GM12873 (cell line): ENCODE measurements at regions not wholly inside any gene's neighbourhood (a gene's known extent, or its start where the extent isn't known, plus 50 kb on each side); places are given as distances from the start of the nearest gene placed in this dataset.

Experiments
- CTCF ChIP-seq: IDR thresholded peaks from 2 replicates; pipeline ENCODE4 v1.5.1; 2012; ENCODE audit warnings: low read depth, mild to moderate bottlenecking, moderate library complexity, low read length, control low read depth; ENCODE audit not compliant: insufficient read depth; ENCODE audit errors: missing control alignments

- no peak for TF ChIP-seq CTCF
Observed at GRCh38 chr6:125491860-125492618, 190.3 kb upstream of the HDDC2 start.

GRCh38 chr6:125498606-125499005 lies 196.8 kb upstream of the HDDC2 start:
- no peak for TF ChIP-seq CTCF

DNA sequence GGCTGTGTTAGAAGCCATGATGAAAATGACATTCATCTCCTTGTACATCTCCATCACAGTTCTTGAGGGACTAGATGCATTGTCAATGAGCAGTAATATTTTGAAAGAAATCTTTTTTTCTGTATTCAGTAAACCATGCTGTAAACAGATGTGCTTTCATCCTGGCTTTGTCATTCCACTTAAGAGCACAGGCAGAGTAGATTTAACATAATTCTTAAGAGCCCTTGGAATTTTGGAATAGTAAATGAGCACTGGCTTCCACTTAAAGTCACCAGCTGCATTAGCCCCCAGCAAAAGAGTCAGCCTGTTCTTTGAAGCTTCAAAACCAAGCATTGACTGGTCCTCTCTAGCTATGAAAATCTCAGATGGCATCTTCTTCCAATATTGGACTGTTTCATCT lies 197.8 kb upstream of the HDDC2 start:
- no peak for TF ChIP-seq CTCF

GRCh38 chr6:125503181-125503580 lies 201.4 kb upstream of the HDDC2 start:
- no peak for TF ChIP-seq CTCF

DNA sequence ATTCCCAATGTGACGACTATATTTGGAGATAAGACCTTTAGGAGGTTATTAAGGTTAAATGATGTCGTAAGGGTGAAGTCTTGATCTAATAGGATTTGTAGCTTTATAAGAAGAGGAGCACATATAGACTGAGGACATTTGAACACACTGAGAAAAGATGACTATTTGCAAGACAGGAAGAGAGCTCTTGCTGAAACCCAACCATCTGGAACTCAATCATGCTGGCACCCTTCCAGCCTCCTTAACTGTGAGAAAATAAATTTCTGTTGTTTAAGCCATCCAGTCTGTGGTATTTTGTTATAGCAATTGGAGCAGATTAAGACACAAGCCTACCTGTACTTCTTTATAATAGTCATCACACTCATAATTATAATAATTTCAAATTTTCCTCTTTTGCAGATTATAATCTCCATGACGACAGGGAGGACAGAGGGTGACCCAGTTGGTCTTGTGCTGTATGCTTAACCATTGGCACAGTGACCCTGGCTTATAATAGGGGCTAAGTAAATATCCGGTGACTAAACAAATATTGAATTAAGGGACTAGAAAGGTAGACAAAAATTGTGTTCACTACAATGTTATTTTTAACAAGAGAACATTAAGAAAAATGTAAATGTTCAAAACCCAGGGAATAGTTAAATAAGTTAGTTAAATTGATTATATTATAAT lies 206.4 kb upstream of the HDDC2 start:
- no peak for TF ChIP-seq CTCF

DNA sequence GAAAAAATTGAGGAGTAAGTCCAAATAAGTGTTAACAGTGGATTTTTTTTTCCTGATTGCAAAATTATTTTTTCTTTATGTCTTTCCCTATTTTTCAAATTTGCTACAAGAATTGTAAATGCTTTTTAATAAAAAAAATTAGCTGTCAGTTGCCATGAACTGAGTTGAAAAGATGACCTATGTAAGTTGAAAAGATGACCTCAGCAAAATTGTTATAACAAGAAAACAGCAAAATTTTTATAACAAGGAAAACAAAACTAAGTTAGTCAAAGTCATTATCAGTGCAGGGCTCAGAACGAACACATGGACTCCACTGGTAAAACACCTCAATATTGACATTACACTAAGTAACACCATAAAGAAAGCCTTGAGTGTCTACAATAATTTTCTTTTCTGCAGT lies 207.0 kb upstream of the HDDC2 start:
- TF ChIP-seq CTCF, result no peak

DNA sequence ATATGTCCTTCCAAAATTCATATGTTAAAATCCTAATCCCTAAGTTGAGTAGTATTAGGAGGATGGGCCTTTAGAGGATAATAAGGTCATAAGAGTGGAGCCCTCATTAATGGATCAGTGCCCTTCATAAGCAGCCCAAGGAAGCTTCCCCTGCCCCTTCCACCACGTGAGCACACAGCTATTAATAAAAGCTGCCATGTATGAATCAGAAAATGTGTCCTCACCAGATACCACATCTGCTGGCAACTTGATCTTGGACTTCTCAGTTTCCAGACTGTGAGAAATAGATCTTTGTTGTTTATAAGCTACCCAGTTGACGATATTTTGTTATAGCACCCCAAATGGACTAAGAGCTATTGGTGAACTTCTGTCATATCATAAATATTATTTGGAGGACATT lies 207.7 kb upstream of the HDDC2 start:
- TF ChIP-seq CTCF, result no peak
